Stimulated activated CD4-positive, alpha-beta T cell treated with anti-CD3 and anti-CD28 coated beads, TNF-alpha, amount 100 ng/mL, for 48 hours (primary cell): ENCODE measurements at regions not wholly inside any gene's neighbourhood (a gene's known extent, or its start where the extent isn't known, plus 50 kb on each side); places are given as distances from the start of the nearest gene placed in this dataset.

ENCODE experiments used
- DNase-seq, 3 donors: peaks; one replicate each; pipeline ENCODE4 v3.0.0-alpha.2; 2020; ENCODE audit warnings: low read depth in 3 of 3

DNA sequence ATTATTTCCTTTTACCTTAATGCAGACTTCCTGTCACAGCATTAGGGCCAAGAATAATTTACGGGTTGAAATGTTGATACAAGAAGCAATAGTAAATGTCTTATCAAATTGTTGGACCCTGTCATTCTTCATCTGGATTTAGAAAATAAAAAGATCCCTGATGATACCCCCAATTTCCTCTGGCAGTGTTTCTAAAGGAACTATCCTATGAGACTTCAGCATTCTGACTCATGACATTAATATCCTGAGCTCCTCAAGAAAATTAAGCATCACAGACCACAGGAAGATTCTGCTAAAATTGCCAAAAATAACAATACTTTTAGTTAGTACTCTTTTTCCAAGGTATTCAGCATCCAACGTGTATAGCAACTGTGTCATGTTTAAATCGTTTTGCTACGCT is 490.5 kb upstream of the ANKRD30A start:
- DNase-seq: no peak

DNA sequence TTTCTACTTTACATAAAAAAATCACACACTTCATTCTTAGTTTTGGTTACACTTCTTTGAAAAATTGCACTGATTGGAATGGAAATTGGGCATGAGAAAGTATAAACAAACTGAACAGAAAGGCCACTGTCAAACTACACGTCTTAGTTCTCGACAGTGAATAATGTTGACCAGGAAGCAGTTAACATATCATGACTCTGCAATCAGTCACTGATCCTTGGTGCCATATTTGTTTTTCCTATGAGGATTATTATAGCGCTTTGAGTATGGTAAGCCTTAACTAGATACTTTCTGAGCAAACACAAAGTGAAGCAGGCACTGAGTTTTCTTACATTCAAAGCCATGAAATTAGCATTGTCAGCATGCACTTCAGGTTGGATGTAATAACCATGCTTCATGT is 495.1 kb upstream of the ANKRD30A start:
- DNase-seq: no peak

DNA sequence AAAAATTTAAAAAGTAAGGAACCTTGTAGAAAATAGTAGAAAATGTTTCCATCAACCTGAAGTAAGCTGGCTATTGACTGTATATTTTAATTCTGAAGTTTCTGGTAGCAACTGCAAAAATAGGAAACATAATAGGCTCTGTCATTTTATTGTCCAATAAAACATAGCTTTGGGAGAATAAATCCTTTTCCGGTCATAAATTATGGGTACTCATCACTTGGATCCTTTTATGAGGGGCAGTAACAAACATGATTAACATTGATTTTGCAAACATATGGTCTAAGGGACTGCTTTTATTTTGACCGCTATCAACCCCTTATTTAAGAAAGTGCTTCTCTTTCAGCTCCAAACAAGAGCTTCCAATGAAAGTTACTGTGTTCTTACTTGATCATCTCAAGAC is 495.9 kb upstream of the ANKRD30A start:
- DNase-seq: no peak

DNA sequence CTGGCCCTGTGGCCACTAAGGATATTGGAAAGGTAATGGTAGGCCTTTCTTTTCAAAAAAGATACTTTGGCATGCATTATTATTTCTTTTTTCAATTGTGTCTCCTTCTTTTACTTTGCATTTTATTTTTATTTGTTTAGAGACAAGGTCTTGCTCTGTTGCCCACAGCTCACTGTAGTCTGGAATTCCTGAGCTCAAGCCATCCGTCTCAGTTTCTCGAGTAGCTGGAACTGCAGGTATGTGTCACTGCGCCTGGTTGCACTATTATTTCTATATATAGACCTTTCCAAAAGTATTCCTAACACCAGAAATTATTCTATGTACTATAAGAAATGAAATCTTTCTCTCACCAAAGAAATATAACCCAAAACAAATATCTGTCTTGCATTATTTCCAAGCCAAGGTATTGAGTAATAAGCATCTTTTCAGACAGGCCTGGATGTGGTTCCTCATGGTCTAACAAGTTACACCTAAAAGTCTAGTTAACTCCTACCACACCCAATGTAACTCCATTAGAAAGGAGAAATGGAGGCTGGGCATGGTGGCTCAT is 500.8 kb upstream of the ANKRD30A start:
- no peak for DNase-seq

DNA sequence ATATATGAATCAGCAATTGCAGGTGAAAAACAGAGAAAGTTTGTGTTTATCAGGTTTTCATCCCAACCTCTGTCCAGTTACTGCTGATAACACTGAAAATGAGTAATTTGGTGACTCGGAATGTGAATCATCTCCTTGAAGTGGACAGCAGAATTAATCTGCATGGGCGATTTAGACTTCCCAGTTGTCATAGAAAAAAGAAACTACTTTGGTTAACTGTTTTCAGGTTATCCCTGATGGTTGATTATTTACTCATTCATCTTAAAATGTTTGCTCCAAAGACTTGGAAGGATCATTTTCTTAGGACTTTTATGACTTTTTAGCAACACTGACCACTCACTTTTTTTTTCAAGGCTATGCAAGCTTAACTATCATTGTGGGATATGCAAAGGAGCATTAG is 504.1 kb upstream of the ANKRD30A start:
- DNase-seq: no peak

DNA sequence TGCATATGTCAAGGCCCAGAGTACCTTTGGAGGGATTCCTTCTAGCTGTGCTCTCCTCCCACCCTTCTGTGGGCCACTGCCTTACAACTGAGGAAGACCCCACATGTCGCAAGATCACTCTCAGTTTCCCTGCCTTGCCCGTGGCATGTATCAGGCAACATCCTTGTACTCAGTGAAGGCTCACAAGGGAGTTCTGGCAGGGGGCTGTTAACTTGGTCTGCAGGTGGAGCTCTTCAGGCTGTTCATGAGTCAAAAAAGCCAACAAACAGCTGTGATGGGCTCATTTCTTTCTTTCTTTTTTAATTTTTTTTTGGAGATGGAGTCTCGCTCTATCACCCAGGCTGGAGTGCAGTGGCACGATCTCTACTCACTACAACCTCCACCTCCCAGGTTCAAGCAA is 513.0 kb upstream of the ANKRD30A start:
- DNase-seq: no peak

DNA sequence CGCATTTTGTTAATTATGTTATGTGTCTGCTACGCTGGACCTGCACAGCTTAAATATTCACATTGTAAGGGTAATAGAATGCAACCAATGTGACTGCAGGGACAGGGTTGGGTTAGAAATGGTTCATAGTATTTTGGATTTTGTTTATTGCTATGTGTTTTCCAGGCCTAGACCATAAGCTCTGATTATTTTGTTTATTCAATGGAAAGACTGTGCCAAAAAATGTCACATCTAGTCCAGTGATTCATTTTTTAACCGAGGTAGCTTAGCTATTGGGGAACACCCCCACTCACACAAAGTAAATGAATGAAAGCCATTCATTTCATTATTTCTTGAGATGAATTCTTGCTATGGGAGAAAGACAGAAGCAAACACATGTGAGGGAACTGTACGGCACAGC is 516.5 kb upstream of the ANKRD30A start:
- DNase-seq: no peak

DNA sequence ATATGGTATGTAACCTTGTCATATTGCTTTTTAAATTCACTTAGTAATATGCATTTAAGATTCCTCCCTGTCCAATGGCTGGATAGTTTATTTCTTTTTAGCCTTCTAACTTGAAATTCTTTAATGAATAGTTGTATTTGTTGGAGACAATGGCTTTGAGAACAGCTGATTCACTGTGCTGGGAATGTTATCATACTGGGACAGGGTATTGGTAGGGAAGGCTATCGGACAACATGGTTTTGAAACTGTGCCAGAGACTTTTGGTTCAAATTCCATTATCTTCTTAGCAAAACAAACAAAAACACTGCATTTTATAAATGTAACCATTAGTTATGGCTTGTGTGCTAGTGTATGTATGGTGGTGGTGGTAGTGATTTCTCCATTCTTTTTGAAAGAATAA is 517.1 kb upstream of the ANKRD30A start:
- DNase-seq: no peak

DNA sequence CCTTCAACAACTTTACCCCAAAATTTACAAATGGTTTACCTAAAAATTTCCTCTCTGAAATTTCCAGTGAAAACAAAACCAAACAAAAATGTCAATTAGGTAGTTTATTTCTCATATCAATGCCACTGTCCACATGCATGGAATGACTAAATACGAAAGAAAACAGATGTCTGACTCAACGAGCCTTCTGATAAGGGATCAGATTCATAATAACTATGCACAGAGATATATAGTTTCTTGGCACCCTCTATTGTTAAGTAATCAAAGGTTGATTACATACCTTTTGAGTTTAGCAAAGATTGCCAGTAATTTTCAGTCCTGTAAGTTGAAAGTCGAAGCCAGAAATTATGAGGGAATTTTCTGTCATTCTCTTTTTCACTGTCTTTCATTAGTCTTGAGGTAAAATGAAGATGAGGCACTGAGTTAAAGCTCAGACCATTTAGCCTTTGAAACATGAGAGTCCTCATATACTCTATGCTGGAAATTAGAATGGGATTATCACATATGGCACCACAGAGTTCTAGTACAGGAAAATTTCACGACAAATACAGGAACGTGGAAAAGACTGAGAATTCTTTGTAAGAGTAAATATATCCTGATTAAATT is 519.1 kb upstream of the ANKRD30A start:
- DNase-seq: no peak

DNA sequence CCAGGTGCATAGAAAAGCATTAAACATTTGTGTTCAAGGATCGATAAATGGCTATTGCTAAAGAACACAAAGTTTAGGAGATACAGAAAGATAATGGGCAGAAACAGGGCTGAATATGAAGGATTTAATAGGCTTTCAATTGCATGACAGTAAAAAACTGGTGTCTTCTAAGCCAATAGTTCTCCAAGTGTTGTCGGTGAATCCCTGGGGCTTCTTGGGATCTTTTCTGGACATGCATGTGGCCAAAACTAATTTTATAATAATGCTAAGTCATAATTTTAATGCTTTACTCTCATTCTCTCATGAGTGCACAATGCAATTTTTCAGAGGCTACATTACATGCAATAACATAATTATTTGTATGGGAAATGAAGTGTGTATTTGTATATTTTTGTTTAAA is 521.1 kb upstream of the ANKRD30A start:
- no peak for DNase-seq

DNA sequence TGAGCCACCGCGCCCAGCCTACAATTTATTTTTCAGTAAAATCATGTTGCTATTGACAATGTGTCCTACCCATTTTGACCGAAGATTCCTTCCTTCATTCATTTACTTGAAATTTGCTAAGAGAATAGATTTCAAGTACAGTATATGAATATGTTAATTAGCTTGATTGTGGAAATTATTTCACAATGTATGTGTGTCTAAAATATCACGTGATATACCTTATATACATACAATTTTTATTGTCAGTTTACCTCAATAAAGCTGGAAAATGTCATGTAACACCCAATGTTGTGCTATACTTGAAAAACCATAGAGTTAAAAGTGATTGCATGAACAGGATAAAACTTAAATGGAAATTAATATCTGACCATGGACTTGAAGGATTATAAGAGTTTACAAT is 521.7 kb upstream of the ANKRD30A start:
- DNase-seq: no peak

DNA sequence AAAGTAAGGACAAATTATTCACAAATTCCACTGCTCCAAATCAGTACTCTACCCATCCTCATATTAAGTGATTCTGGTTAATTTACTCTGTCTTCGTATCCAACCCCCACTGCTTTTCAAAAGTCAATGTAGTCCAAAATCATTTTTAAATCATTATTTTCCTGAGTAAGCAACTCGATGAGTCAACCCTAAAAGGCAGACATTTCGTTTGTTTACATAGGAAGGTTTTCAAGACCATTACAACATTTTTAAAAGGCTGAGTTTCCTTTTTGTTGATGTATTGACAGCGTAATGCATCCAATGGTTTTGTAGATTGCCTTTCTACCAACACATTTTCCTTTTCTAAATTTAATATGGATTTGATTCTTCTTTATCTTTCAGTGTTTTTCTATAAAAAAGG is 523.0 kb upstream of the ANKRD30A start:
- DNase-seq: no peak

DNA sequence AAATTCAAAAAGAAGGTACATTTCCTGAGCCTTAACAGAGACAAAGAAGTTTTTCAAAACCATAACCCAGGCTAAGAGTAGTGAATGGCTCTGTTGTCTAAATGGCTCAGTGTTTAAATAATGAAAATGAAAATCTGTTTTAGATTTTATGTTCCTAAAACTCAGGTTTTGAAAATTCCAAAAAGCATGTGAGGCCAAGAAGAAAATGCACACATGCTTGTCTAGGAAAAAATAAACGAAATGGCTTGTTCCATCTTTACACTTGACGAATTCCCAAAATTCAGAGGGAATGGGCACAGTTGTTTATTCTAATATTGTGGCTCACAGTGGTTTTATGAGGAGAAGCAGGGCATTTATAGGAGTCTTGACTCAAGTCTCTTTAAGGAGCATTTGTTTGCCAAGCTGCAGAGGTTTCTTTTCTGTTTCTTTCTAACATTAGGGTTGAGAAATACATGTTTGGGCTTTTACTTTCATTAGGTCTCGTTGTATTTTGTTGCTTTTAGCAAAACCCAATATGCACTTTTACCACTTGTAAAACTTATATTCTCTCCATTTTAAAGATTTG is 527.6 kb upstream of the ANKRD30A start:
- no peak for DNase-seq

DNA sequence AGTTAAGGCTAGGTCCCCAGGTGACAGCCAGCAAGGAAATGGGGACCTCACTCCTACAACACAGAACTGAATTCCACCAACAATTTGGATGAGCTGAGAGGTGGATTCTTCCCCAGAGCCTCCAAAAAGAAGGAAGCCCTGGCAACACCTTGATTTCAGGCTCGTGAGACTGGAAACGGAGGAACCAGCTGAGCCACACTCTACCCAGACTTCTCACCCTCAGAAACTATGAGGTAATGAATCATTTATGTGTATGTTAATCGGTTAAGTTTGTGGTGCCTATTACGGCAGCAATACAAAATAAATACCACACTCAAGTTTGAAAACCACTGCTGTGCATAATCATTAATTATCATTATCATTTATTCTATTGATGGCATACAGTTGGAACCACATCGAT is 532.4 kb upstream of the ANKRD30A start:
- DNase-seq: no peak

DNA sequence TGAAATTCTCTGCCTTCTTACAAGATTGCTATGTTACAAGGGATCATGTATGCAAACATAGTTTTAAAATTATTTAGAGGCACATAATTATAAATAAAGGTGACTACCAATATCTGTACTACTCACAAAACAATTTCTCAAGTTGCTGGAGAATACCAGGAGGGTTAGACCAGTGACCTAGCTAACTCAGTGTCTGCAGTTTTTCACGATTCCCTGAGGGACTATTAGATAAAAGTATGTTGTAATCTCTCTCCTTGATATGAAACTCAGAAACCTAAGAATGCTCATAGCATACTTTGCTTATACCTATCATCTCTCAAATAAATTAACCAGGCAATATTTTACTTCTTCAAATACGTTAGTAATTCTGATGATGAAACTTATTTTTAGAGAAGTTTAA is 534.0 kb upstream of the ANKRD30A start:
- DNase-seq: no peak

DNA sequence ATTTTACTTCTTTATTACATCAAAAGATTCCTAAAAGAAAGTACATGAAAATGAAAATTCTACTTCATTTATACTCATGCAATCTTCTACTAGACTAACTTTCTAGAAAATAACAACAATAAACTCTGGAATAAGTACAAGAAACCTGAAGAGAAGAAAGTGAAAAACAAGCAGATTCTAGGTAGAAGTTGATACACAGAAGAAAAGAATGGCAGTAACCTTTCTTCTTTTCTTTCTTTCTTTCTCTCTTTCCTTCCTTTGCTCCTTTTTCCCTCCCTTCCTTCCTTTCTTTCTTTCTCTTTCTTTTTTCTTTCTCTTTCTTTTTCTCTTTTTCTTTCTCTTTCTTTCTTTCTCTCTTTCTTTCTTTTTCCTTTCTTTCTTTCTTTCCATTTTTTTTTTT is 541.7 kb upstream of the ANKRD30A start:
- DNase-seq: no peak

DNA sequence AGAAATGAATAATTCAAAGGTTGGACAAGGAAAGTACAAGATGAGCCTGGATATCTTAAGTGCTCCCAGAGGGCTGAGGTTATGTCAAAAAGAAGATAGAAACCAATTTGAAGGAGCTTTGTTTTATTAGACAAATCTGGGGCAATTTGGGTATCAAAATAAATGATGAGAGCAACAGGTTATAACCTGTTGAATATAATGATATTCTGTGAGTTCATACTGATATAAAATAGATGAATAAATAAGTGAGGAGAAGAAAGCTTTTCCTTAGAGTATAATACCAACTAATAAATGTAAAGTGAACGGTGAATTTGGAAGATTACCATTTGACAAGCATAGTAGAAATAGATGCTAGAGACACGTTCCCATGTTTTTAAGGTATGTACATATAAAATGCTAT is 544.2 kb upstream of the ANKRD30A start:
- no peak for DNase-seq

DNA sequence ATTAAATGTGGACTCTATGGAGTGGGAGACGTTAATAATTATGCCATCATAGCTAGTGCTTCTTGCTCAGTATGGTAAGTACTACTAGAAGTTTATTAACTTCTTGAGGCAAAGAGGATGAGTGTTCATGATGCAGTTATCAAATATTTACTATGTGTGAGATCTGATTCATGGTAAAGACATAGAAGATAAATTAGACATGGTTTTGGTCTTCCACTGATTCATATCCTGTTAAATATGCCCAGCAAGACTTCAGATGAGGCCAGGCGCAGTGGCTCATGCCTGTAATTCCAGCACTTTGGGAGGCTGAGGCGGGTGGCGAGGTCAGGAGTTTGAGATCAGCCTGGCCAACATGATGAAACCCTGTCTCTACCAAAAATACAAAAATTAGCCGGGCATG is 547.1 kb upstream of the ANKRD30A start:
- no peak for DNase-seq

DNA sequence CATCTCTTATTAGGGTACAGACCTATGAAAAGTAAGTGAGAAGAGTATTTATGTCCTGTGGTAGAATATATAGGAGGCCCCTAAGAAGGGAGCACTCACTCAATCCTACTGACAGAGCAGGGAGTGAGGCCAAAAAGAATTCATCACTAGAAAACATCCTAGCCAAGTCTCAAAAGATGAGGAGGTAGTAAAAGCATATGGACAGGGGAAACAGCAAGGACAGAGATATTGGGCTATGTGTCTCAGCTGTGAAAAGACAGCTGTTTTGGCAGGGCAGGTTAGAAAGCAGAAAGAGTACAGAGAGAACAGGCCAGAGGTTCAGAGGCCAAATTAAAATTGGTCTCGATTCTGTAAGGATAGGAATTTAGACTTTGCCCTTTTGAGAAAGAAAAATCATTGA is 548.3 kb upstream of the ANKRD30A start:
- DNase-seq: no peak

DNA sequence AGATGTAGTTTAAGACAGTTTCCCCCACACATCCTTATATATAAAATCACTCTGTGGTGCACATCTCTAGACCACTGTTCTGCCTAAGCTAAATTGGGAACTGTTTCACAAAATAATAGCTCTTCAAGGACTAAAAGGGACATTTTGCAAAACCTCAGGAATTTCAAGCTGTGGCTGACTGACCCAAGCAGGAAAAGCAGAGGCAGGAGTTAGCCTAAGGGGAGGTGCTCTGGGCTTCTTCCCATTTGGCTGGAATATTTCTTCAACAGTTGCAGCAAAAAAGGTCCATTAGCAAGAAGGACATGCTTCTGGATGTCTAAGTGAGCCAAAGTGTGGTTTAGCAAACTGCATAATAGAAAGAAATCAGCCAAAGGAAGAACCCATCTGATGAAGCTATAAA is 551.2 kb upstream of the ANKRD30A start:
- DNase-seq: no peak

DNA sequence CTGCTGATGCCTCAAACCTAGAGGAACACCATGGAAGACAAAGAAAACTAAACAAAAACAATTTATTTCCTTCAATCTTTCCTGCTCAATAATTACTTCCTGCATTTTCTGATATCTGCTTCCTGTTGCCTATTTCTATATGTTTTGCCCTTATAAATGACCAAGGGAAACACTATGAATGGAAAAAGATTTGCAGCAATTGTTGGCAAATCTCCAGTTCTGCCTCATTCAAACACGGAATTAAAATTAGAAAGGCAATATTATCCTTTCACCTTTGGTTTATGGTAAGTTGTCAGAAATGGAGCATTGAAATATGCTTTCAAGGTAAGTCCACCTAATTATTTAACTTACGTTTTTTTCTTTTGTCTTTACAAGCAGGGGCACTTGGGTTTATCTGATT is 552.2 kb upstream of the ANKRD30A start:
- no peak for DNase-seq

DNA sequence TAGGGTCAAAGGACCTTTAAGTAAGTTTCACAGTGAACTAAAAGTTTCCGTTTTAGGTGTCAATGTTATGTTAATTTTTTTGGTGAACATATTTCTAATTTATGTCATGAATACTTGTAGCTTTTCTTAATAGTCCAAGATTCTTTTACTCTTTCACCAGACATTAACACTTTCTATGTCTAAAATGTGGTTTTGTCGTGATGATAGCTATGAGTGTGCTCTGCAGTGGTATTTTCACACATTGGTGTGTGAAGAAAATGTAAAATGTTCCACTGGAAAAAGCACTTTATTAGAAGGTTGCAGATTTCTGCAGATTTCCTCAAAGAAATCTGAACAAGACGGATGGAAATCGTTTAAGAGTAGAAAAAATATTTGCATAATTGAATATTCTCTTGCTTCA is 561.0 kb upstream of the ANKRD30A start:
- DNase-seq: no peak

DNA sequence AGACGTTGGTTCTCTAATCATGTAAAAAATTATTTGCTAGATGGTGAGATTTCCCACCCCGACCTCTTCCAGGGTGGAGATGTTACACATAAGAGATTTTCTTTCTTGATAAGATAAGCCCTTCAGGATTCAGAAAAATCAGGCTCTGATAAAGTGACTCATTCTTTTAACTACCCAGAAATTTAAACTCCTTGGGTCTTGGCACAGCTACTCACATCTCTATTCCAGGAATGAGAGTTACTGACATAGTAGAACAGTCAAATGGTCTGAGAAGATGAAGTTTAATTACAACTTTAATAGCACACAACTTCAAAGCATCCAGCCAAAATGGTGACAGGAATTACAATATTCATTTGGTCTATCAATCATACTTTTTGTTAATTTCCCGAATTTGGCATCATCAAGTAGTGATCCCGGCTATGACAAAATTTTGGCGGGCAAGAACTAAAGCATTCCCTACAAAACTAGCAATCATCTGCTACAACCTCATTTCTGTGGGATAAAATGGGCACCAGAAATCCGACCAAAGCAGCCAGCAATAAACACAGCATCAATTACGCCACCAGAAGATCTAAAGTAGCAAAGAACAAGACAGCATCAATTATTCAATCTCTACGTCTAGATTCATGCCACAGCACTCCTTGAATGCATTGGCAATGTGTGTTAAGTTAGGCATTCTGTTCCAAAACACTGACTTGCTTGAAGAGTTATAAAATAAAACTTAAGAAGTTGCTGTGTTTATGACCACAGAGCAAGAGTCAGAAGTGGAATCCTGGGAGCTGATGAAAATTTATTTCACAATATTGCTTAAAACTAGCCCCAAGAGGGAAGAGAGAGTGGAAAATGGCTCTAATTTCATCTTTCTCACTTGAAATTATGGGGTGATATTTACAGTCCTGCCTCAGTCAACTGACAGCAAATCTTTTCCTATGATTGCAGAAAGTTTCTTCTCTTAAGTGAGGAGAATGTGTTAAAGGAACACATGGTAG is 565.7 kb upstream of the ANKRD30A start:
- no peak for DNase-seq
